K562 (cell line): ENCODE measurements at regions not wholly inside any gene's neighbourhood (a gene's known extent, or its start where the extent isn't known, plus 50 kb on each side); places are given as distances from the start of the nearest gene placed in this dataset.

Source experiments
- ATAC-seq: fragments of 200-7000 bp; cut with Tn5 transposase; 3 replicates; pipeline ENCODE4 v1.9.1; 2020; ENCODE audit warnings: moderate library complexity
- BruUV-seq: library from RNA; stranded (reverse); fragments of 400-500 nt; replicated peaks from 2 replicates; lab custom pipeline; 2021; lab: Mats Ljungman, UMichigan
- CTCF ChIA-PET: fragments of 300-600 bp; formaldehyde crosslinking; extraction: SDS; loops from one replicate; lab custom pipeline; 2021; ENCODE audit warnings: low intra/inter-chr PET ratio; lab: Yijun Ruan, JAX
- POLR2A ChIA-PET: fragments of 300-600, 350-650 bp; sonication (Branson Sonifier 250); formaldehyde crosslinking; extraction: SDS; loops from one replicate; lab custom pipeline; 2021; ENCODE audit warnings: antibody characterized with exemption, inconsistent platforms; lab: Yijun Ruan, JAX
- DNase-seq, 4 experiments: peaks; one replicate each; pipeline versions ENCODE4 v3.0.0 to v3.0.0-alpha.2; 2011 to 2018; ENCODE audit warnings: low spot score in 3 of 4, mixed read lengths in 3 of 4; ENCODE audit errors: extremely low read depth in 1 of 4
- FAIRE-seq: peaks from 2 replicates; lab custom pipeline; 2011; peaks lifted over from hg19 to GRCh38; lab: Jason Lieb, UNC
- H2AFZ ChIP-seq: 2 replicates; pipeline ENCODE4 v1.6.0; 2011; ENCODE audit warnings: low read depth, low read length, control low read depth, inconsistent platforms
- H3K27ac ChIP-seq: fragments of 200-600 bp; 3 replicates; pipeline ENCODE4 v1.8.0; 2011; ENCODE audit warnings: low read depth, mild to moderate bottlenecking, control low read depth, inconsistent platforms, low read length, moderate library complexity, mixed read lengths; ENCODE audit errors: extremely low read depth
- H3K27me3 ChIP-seq, 2 experiments: fragments of 300-600 bp in 1 of 2; 2 replicates in 1 of 2; 3 replicates in 1 of 2; pipeline versions ENCODE4 v1.6.0 to v1.8.0; 2011; ENCODE audit warnings: inconsistent platforms in 2 of 2, low read length in 2 of 2, mild to moderate bottlenecking in 1 of 2, mixed read lengths in 1 of 2, moderate library complexity in 1 of 2; ENCODE audit not compliant: control insufficient read depth in 2 of 2, insufficient read depth in 2 of 2
- H3K36me3 ChIP-seq: fragments of 300-600 bp; 3 replicates; pipeline ENCODE4 v1.8.0; 2011; ENCODE audit warnings: mild to moderate bottlenecking, low read length, inconsistent platforms; ENCODE audit not compliant: control insufficient read depth, insufficient read depth
- H3K4me1 ChIP-seq, 2 experiments: fragments of 200-600 bp in 1 of 2; replicated peaks in 1 of 2; 2 replicates in 1 of 2; 3 replicates in 1 of 2; pipeline versions ENCODE4 v1.5.1 to v1.8.0; 2011; ENCODE audit warnings: inconsistent platforms in 2 of 2, low read length in 2 of 2, mild to moderate bottlenecking in 1 of 2, mixed read lengths in 1 of 2, moderate library complexity in 1 of 2; ENCODE audit not compliant: control insufficient read depth in 2 of 2, insufficient read depth in 2 of 2
- H3K4me2 ChIP-seq: 2 replicates; pipeline ENCODE4 v1.6.1; 2011; ENCODE audit warnings: low read length, control low read depth, inconsistent platforms, mixed read lengths; ENCODE audit not compliant: insufficient read depth
- H3K4me3 ChIP-seq: fragments of 200-600 bp; sonication (generic), shearing (Covaris generic); 2 replicates; pipeline ENCODE4 v1.5.1; 2016; ENCODE audit warnings: control low read depth, inconsistent platforms
- H3K79me2 ChIP-seq: fragments of 200-600 bp; 3 replicates; pipeline ENCODE4 v1.8.0; 2011; ENCODE audit warnings: low read length, inconsistent platforms; ENCODE audit not compliant: control insufficient read depth, insufficient read depth
- H3K9ac ChIP-seq, 2 experiments: 2 replicates each; pipeline versions ENCODE4 v1.6.0 to v1.6.1; 2011; ENCODE audit warnings: low read depth in 2 of 2, low read length in 2 of 2, control low read depth in 1 of 2, inconsistent platforms in 1 of 2, mild to moderate bottlenecking in 1 of 2, mixed read lengths in 1 of 2; ENCODE audit not compliant: insufficient read depth in 1 of 2
- H3K9me1 ChIP-seq: one replicate; pipeline ENCODE4 v1.6.0; 2011; ENCODE audit warnings: inconsistent platforms, mild to moderate bottlenecking, low read length, moderate library complexity; ENCODE audit not compliant: control insufficient read depth, insufficient read depth
- H3K9me3 ChIP-seq: replicated peaks from 2 replicates; pipeline ENCODE4 v1.5.1; 2011; ENCODE audit warnings: low read depth, low read length, inconsistent platforms; ENCODE audit not compliant: control insufficient read depth, insufficient read depth
- H4K20me1 ChIP-seq: replicated peaks from 2 replicates; pipeline ENCODE4 v1.6.1; 2011; ENCODE audit warnings: low read length, inconsistent platforms, mixed read lengths; ENCODE audit not compliant: control insufficient read depth, insufficient read depth
- ATF1 ChIP-seq, 2 experiments: fragments of 450-650 bp in 1 of 2; IDR thresholded peaks; 2 replicates each; pipeline ENCODE4 v1.6.1; 2016; ENCODE audit warnings: missing compliant biosample characterization in 1 of 2, missing genetic modification characterization in 1 of 2
- ETS2 ChIP-seq: IDR thresholded peaks from 2 replicates; pipeline ENCODE4 v1.6.1; 2016; ENCODE audit warnings: borderline replicate concordance, missing genetic modification characterization, mild to moderate bottlenecking, moderate library complexity, missing compliant biosample characterization; ENCODE audit not compliant: poor library complexity, severe bottlenecking
- FOS ChIP-seq: IDR thresholded peaks from 3 replicates; pipeline ENCODE4 v1.6.1; 2011; ENCODE audit not compliant: insufficient read length; ENCODE audit errors: extremely low read depth
- GTF2A2 ChIP-seq: IDR thresholded peaks from 2 replicates; pipeline ENCODE4 v1.6.1; 2016; ENCODE audit warnings: mild to moderate bottlenecking, missing genetic modification characterization, missing compliant biosample characterization
- KDM2B ChIP-seq: fragments of 250-450 bp; sonication (Bioruptor Pico); IDR thresholded peaks from 2 replicates; pipeline ENCODE4 v1.8.0; 2021; ENCODE audit warnings: mild to moderate bottlenecking, moderate library complexity
- NCOR1 ChIP-seq: fragments of 450-650 bp; IDR thresholded peaks from 2 replicates; pipeline ENCODE4 v1.6.1; 2016; ENCODE audit warnings: mild to moderate bottlenecking, moderate library complexity
- RFX7 ChIP-seq: fragments of 250-450 bp; sonication (Bioruptor Pico); IDR thresholded peaks from 2 replicates; pipeline ENCODE4 v1.5.1; 2021; ENCODE audit warnings: mild to moderate bottlenecking
- TCFL5 ChIP-seq: fragments of 250-450 bp; sonication (Bioruptor Pico); conservative IDR thresholded peaks from 2 replicates; pipeline ENCODE4 v1.6.1; 2021; ENCODE audit warnings: mild to moderate bottlenecking, moderate library complexity, matching md5 sums
- WGBS: fragments of 100-300 bp; shearing (Covaris generic); methylation state at CpG from one replicate; pipeline ENCODE4 v1.1.6; 2016; ENCODE audit warnings: low coverage, mixed read lengths; ENCODE audit not compliant: insufficient coverage; ENCODE audit errors: missing lambda C conversion rate; 5-methylcytosine and 5-hydroxymethylcytosine counted together
- in situ Hi-C: fragments of 300-500 bp; cut with MboI; formaldehyde crosslinking; loops from 4 replicates; pipeline ENCODE4 v1.15.0; 2018; ENCODE audit warnings: inconsistent platforms, mixed read lengths
- intact Hi-C: fragments of 100-400 bp; cut with micrococcal nuclease; formaldehyde crosslinking; loops from 2 replicates; pipeline ENCODE4 v1.14.2; 2022
- TF ChIP-seq, protein P1 (sequence below): fragments of 450-650 bp; IDR thresholded peaks from 2 replicates; pipeline ENCODE4 v1.7.1; 2018; ENCODE audit warnings: mild to moderate bottlenecking, low read depth; ENCODE audit not compliant: partially characterized antibody
- TF ChIP-seq, protein P2 (sequence below): sonication (generic); formaldehyde crosslinking; IDR thresholded peaks from 2 replicates; pipeline ENCODE4 v1.8.0; 2022; ENCODE audit warnings: mild to moderate bottlenecking, missing genetic modification reagents
- TF ChIP-seq, protein P3 (sequence below): fragments of 200-800 bp; sonication (Bioruptor generic); IDR thresholded peaks from 2 replicates; pipeline ENCODE4 v1.6.1; 2016; ENCODE audit warnings: missing genetic modification characterization, missing compliant biosample characterization

DNA sequence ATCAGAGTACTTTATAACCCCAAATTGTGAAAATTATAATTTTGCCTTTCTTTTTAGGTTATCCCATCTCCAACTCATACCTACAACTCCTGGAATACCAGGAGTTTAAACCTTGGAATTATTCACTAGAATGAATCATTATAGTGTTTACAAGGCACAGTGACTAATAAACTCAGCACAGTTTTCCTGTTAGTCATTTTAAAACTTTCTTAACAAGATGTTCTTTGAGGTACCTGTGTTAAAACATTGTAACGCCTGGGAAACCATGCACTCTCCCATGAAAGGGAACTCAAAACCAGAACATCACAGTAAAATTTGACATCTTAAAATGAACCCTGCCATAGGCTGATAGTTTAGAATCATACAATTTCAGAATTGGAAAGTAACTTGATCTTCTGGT, 132.4 kb upstream of the OSTN start (continued):
- TF ChIP-seq KDM2B (CRISPR knock-in tag), result no peak
- TF ChIP-seq, protein P1, sequence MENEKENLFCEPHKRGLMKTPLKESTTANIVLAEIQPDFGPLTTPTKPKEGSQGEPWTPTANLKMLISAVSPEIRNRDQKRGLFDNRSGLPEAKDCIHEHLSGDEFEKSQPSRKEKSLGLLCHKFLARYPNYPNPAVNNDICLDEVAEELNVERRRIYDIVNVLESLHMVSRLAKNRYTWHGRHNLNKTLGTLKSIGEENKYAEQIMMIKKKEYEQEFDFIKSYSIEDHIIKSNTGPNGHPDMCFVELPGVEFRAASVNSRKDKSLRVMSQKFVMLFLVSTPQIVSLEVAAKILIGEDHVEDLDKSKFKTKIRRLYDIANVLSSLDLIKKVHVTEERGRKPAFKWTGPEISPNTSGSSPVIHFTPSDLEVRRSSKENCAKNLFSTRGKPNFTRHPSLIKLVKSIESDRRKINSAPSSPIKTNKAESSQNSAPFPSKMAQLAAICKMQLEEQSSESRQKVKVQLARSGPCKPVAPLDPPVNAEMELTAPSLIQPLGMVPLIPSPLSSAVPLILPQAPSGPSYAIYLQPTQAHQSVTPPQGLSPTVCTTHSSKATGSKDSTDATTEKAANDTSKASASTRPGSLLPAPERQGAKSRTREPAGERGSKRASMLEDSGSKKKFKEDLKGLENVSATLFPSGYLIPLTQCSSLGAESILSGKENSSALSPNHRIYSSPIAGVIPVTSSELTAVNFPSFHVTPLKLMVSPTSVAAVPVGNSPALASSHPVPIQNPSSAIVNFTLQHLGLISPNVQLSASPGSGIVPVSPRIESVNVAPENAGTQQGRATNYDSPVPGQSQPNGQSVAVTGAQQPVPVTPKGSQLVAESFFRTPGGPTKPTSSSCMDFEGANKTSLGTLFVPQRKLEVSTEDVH, result no peak

DNA sequence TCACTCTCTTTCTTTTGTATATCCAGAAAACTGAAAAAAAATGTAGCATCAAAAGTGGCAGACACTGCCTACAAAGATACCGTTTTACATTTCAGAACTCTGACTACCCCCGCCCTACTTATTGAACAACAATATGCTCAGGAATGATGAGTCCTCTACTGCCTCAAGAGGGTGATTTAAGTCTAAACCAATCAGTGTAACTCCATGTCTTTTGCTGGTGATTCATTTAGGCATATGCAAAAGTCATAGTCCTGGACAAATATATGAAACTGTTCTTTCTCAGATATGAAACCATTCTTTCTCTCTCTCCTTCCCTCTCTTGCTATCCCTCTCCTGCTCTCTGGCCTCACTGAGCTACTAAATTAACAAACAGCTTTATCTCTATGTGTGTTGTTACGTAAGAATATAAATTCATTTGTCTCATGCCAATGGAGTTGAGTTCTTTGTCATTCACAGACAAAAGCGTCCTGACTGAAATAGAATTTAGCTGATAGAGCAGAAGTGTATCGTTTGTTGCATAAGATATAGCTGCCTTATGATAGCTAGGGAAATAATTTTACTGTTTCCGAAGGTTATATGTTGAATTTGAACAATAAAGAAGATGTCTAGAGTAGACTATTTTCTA, 133.7 kb upstream of the OSTN start:
- in situ Hi-C loops, result no loop called here
- ATAC-seq, result no peak
- no peaks in the 10 kb centered on the region for H3K79me2 ChIP-seq
- no peak overlapping the region for H2AFZ ChIP-seq
- H3K9me1 ChIP-seq, result no peaks in the 10 kb centered on the region
- intact Hi-C loops, result no loop called here
- no peak overlapping the region for H3K27ac ChIP-seq
- BruUV-seq, result no TSS peak
- H3K36me3 ChIP-seq, result no peaks in the 10 kb centered on the region
- no peak for FAIRE-seq
- H3K4me1 ChIP-seq, result no peaks in the 10 kb centered on the region
- no peaks in the 10 kb centered on the region for H3K27me3 ChIP-seq
- ChIA-PET POLR2A (no interaction called here), CTCF (no interaction called here)
- no peaks in the 10 kb centered on the region for H4K20me1 ChIP-seq
- H3K9ac ChIP-seq, result no peak overlapping the region
- no peak for DNase-seq
- no peak overlapping the region for H3K4me3 ChIP-seq
- WGBS, result 1% methylated on average over 6 of the region's 6 CpGs
- H3K9me3 ChIP-seq, result no peaks in the 10 kb centered on the region
- no peak overlapping the region for H3K4me2 ChIP-seq
- TF ChIP-seq ATF1 (CRISPR knock-in tag; IDR thresholded peaks at IDR 0.05) (no peak), ATF1 (tag; IDR thresholded peaks at IDR 0.05) (no peak), GTF2A2 (tag) (no peak), RFX7 (CRISPR knock-in tag) (no peak), FOS (no peak), NCOR1 (no peak), ETS2 (no peak), TCFL5 (CRISPR knock-in tag) (no peak)
- TF ChIP-seq, protein P2, sequence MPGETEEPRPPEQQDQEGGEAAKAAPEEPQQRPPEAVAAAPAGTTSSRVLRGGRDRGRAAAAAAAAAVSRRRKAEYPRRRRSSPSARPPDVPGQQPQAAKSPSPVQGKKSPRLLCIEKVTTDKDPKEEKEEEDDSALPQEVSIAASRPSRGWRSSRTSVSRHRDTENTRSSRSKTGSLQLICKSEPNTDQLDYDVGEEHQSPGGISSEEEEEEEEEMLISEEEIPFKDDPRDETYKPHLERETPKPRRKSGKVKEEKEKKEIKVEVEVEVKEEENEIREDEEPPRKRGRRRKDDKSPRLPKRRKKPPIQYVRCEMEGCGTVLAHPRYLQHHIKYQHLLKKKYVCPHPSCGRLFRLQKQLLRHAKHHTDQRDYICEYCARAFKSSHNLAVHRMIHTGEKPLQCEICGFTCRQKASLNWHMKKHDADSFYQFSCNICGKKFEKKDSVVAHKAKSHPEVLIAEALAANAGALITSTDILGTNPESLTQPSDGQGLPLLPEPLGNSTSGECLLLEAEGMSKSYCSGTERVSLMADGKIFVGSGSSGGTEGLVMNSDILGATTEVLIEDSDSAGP (CRISPR knock-in tag), result no peak
- TF ChIP-seq, protein P3, sequence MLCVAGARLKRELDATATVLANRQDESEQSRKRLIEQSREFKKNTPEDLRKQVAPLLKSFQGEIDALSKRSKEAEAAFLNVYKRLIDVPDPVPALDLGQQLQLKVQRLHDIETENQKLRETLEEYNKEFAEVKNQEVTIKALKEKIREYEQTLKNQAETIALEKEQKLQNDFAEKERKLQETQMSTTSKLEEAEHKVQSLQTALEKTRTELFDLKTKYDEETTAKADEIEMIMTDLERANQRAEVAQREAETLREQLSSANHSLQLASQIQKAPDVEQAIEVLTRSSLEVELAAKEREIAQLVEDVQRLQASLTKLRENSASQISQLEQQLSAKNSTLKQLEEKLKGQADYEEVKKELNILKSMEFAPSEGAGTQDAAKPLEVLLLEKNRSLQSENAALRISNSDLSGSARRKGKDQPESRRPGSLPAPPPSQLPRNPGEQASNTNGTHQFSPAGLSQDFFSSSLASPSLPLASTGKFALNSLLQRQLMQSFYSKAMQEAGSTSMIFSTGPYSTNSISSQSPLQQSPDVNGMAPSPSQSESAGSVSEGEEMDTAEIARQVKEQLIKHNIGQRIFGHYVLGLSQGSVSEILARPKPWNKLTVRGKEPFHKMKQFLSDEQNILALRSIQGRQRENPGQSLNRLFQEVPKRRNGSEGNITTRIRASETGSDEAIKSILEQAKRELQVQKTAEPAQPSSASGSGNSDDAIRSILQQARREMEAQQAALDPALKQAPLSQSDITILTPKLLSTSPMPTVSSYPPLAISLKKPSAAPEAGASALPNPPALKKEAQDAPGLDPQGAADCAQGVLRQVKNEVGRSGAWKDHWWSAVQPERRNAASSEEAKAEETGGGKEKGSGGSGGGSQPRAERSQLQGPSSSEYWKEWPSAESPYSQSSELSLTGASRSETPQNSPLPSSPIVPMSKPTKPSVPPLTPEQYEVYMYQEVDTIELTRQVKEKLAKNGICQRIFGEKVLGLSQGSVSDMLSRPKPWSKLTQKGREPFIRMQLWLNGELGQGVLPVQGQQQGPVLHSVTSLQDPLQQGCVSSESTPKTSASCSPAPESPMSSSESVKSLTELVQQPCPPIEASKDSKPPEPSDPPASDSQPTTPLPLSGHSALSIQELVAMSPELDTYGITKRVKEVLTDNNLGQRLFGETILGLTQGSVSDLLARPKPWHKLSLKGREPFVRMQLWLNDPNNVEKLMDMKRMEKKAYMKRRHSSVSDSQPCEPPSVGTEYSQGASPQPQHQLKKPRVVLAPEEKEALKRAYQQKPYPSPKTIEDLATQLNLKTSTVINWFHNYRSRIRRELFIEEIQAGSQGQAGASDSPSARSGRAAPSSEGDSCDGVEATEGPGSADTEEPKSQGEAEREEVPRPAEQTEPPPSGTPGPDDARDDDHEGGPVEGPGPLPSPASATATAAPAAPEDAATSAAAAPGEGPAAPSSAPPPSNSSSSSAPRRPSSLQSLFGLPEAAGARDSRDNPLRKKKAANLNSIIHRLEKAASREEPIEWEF (CRISPR knock-in tag), result no peak
